ENCODE measurements at regions not wholly inside any gene's neighbourhood (a gene's known extent, or its start where the extent isn't known, plus 50 kb on each side); places are given as distances from the start of the nearest gene placed in this dataset.

GRCh38 chr1:30465096-30465495 lies 258.3 kb downstream of the MATN1 start:
- Histone ChIP-seq H3K9me2 (ENCODE audit: insufficient read depth, low read length) (no peaks in the 10 kb centered on the region), H3K4me3 (ENCODE audit: low read length) (no peak overlapping the region), H3K9me3 (ENCODE audit: low read length) (no peaks in the 10 kb centered on the region), H3K27ac (ENCODE audit: low read length) (no peak overlapping the region), H3K79me2 (replicated peaks; ENCODE audit: insufficient read depth, low read length) (no peaks in the 10 kb centered on the region), H3F3A (ENCODE audit: insufficient read depth, low read length, poor library complexity, severe bottlenecking) (no peaks in the 10 kb centered on the region), H3K36me3 (ENCODE audit: insufficient read depth, low read length) (no peaks in the 10 kb centered on the region), H3K4me2 (ENCODE audit: low read length) (no peak overlapping the region), H4K20me1 (ENCODE audit: insufficient read depth) (no peaks in the 10 kb centered on the region), H3K9ac (ENCODE audit: low read length) (no peak overlapping the region), H3K27me3 (ENCODE audit: insufficient read depth, low read depth, low read length) (no peaks in the 10 kb centered on the region), H2AFZ (ENCODE audit: low read depth, low read length) (no peak overlapping the region)
- TF ChIP-seq RAD21 (conservative IDR thresholded peaks at IDR 0.05) (no peak), CTCF (IDR thresholded peaks at IDR 0.05; ENCODE audit: poor library complexity, severe bottlenecking) (no peak), REST (IDR thresholded peaks at IDR 0.05; ENCODE audit: borderline replicate concordance) (no peak), SMC3 (conservative IDR thresholded peaks at IDR 0.05; ENCODE audit: poor library complexity) (no peak), POLR2AphosphoS5 (IDR thresholded peaks at IDR 0.05) (no peak), EP300 (conservative IDR thresholded peaks at IDR 0.05; ENCODE audit: poor library complexity, severe bottlenecking) (no peak), TAF1 (IDR thresholded peaks at IDR 0.05; ENCODE audit: low read depth) (no peak), EZH2 (IDR thresholded peaks at IDR 0.05; ENCODE audit: borderline replicate concordance, insufficient read depth, low read length, poor library complexity, severe bottlenecking) (no peak), MXI1 (conservative IDR thresholded peaks at IDR 0.05; ENCODE audit: poor library complexity, severe bottlenecking) (no peak)

- Histone ChIP-seq H3K36me3 (ENCODE audit: insufficient read depth, low read length) (no peaks in the 10 kb centered on the region), H3K4me3 (ENCODE audit: low read length) (no peak overlapping the region), H3K9ac (ENCODE audit: low read length) (no peak overlapping the region), H3K9me3 (ENCODE audit: low read length) (no peaks in the 10 kb centered on the region), H4K20me1 (ENCODE audit: insufficient read depth) (no peaks in the 10 kb centered on the region), H3K4me2 (ENCODE audit: low read length) (no peak overlapping the region), H3K27ac (ENCODE audit: low read length) (no peak overlapping the region), H2AFZ (ENCODE audit: low read depth, low read length) (no peak overlapping the region), H3K9me2 (ENCODE audit: insufficient read depth, low read length) (no peaks in the 10 kb centered on the region), H3F3A (ENCODE audit: insufficient read depth, low read length, poor library complexity, severe bottlenecking) (no peaks in the 10 kb centered on the region), H3K27me3 (ENCODE audit: insufficient read depth, low read depth, low read length) (no peaks in the 10 kb centered on the region), H3K79me2 (replicated peaks; ENCODE audit: insufficient read depth, low read length) (no peaks in the 10 kb centered on the region)
- no peak for TF ChIP-seq REST (IDR thresholded peaks at IDR 0.05; ENCODE audit: borderline replicate concordance)
- no peak for TF ChIP-seq EZH2 (IDR thresholded peaks at IDR 0.05; ENCODE audit: borderline replicate concordance, insufficient read depth, low read length, poor library complexity, severe bottlenecking)
- TF ChIP-seq SMC3 (conservative IDR thresholded peaks at IDR 0.05; ENCODE audit: poor library complexity) = no peak
- TF ChIP-seq EP300 (conservative IDR thresholded peaks at IDR 0.05; ENCODE audit: poor library complexity, severe bottlenecking) = no peak
- no peak for TF ChIP-seq RAD21 (conservative IDR thresholded peaks at IDR 0.05)
- no peak for TF ChIP-seq MXI1 (conservative IDR thresholded peaks at IDR 0.05; ENCODE audit: poor library complexity, severe bottlenecking)
- no peak for TF ChIP-seq TAF1 (IDR thresholded peaks at IDR 0.05; ENCODE audit: low read depth)
- no peak for TF ChIP-seq POLR2AphosphoS5 (IDR thresholded peaks at IDR 0.05)
- no peak for TF ChIP-seq CTCF (IDR thresholded peaks at IDR 0.05; ENCODE audit: poor library complexity, severe bottlenecking)
Measured at GRCh38 chr1:30464187-30464617, 259.2 kb downstream of the MATN1 start.

All from neural cell (in vitro differentiated cells).